HG03354 (cell line): ENCODE measurements at regions not wholly inside any gene's neighbourhood (a gene's known extent, or its start where the extent isn't known, plus 50 kb on each side); places are given as distances from the start of the nearest gene placed in this dataset.
"Not testable (repeated sequence)": the region's sequence is repeated elsewhere in the genome, so short reads cannot be mapped to it uniquely, and the experiment has no call there.

Source experiments
- ATAC-seq: cut with Tn5 transposase; IDR thresholded peaks from one replicate; pipeline ENCODE4 v1.9.1; 2021; ENCODE audit warnings: mild to moderate bottlenecking; ENCODE audit not compliant: unreplicated experiment, poor library complexity, severe bottlenecking

GRCh38 chr11:116368784-116369183 lies 404.0 kb downstream of the BUD13 start:
- ATAC-seq: no peak

GRCh38 chr11:116366980-116367645 lies 405.7 kb downstream of the BUD13 start:
- no peak for ATAC-seq

GRCh38 chr11:116366451-116366850 lies 406.3 kb downstream of the BUD13 start:
- no peak for ATAC-seq

- not testable (repeated sequence) for ATAC-seq
These were observed 407.9 kb downstream of the BUD13 start for GRCh38 chr11:116364925-116365324.

GRCh38 chr11:116364348-116364747 lies 408.4 kb downstream of the BUD13 start:
- ATAC-seq: no peak

GRCh38 chr11:116360221-116360941 lies 412.4 kb downstream of the BUD13 start:
- no peak for ATAC-seq

- ATAC-seq: no peak
These were observed 414.8 kb downstream of the BUD13 start for GRCh38 chr11:116357784-116358544.

GRCh38 chr11:116356451-116356850 lies 416.3 kb downstream of the BUD13 start:
- ATAC-seq: no peak

GRCh38 chr11:116355104-116355503 lies 417.7 kb downstream of the BUD13 start:
- no peak for ATAC-seq

GRCh38 chr11:116353589-116353988 lies 419.2 kb downstream of the BUD13 start:
- ATAC-seq: no peak

GRCh38 chr11:116352881-116353280 lies 419.9 kb downstream of the BUD13 start:
- no peak for ATAC-seq

GRCh38 chr11:116348226-116348625 lies 424.6 kb downstream of the BUD13 start:
- no peak for ATAC-seq

- no peak for ATAC-seq
These were observed 427.2 kb downstream of the BUD13 start for GRCh38 chr11:116345575-116345974.

- ATAC-seq: no peak
These were observed 428.2 kb downstream of the BUD13 start for GRCh38 chr11:116344601-116345000.

- no peak for ATAC-seq
These were observed 429.5 kb downstream of the BUD13 start for GRCh38 chr11:116343270-116343669.

- no peak for ATAC-seq
These were observed 430.6 kb downstream of the BUD13 start for GRCh38 chr11:116342148-116342547.

GRCh38 chr11:116339306-116340098 lies 433.3 kb downstream of the BUD13 start:
- no peak for ATAC-seq

GRCh38 chr11:116338500-116338899 lies 434.3 kb downstream of the BUD13 start:
- not testable (repeated sequence) for ATAC-seq

GRCh38 chr11:116336540-116336939 lies 436.2 kb downstream of the BUD13 start:
- ATAC-seq: no peak

- no peak for ATAC-seq
These were observed 436.9 kb downstream of the BUD13 start for GRCh38 chr11:116335891-116336290.
